Parathyroid adenoma (tissue), 2 donors: ENCODE measurements at regions not wholly inside any gene's neighbourhood (a gene's known extent, or its start where the extent isn't known, plus 50 kb on each side); places are given as distances from the start of the nearest gene placed in this dataset.
"Not testable (repeated sequence)": the region's sequence is repeated elsewhere in the genome, so short reads cannot be mapped to it uniquely, and the experiment has no call there.

Experiments used
- H2AFZ ChIP-seq: fragments of 300-600 bp; sonication (generic); one replicate; pipeline ENCODE4 v1.7.0; 2017; ENCODE audit warnings: antibody characterized with exemption, mild to moderate bottlenecking
- H3K27ac ChIP-seq: fragments of 300-600 bp; sonication (generic); one replicate; pipeline ENCODE4 v1.7.0; 2017
- H3K27me3 ChIP-seq: fragments of 300-600 bp; sonication (generic); one replicate; pipeline ENCODE4 v1.7.0; 2017; ENCODE audit warnings: low read length; ENCODE audit not compliant: control insufficient read depth, insufficient read depth
- H3K36me3 ChIP-seq: fragments of 300-600 bp; sonication (generic); one replicate; pipeline ENCODE4 v1.7.0; 2017; ENCODE audit warnings: low read length; ENCODE audit not compliant: control insufficient read depth, insufficient read depth
- H3K4me1 ChIP-seq: fragments of 300-600 bp; sonication (generic); one replicate; pipeline ENCODE4 v1.7.0; 2017; ENCODE audit warnings: control low read depth
- H3K4me2 ChIP-seq: fragments of 300-600 bp; sonication (generic); one replicate; pipeline ENCODE4 v1.7.0; 2017; ENCODE audit warnings: low read length
- H3K4me3 ChIP-seq: fragments of 300-600 bp; sonication (generic); one replicate; pipeline ENCODE4 v1.7.0; 2017; ENCODE audit warnings: low read depth, low read length
- H3K79me2 ChIP-seq: fragments of 300-600 bp; sonication (generic); one replicate; pipeline ENCODE4 v1.7.0; 2017; ENCODE audit warnings: control low read depth
- H3K9ac ChIP-seq: fragments of 300-600 bp; sonication (generic); one replicate; pipeline ENCODE4 v1.7.0; 2017; ENCODE audit warnings: mild to moderate bottlenecking
- H3K9me3 ChIP-seq: fragments of 300-600 bp; sonication (generic); one replicate; pipeline ENCODE4 v1.7.0; 2017; ENCODE audit warnings: low read length; ENCODE audit not compliant: control insufficient read depth
- TF ChIP-seq, protein P1 (sequence below): fragments of 300-600 bp; sonication (generic); IDR thresholded peaks from one replicate; pipeline ENCODE4 v1.7.0; 2017; ENCODE audit warnings: antibody characterized with exemption, mild to moderate bottlenecking
- donor health status: primary hyperparathyroidism.

DNA sequence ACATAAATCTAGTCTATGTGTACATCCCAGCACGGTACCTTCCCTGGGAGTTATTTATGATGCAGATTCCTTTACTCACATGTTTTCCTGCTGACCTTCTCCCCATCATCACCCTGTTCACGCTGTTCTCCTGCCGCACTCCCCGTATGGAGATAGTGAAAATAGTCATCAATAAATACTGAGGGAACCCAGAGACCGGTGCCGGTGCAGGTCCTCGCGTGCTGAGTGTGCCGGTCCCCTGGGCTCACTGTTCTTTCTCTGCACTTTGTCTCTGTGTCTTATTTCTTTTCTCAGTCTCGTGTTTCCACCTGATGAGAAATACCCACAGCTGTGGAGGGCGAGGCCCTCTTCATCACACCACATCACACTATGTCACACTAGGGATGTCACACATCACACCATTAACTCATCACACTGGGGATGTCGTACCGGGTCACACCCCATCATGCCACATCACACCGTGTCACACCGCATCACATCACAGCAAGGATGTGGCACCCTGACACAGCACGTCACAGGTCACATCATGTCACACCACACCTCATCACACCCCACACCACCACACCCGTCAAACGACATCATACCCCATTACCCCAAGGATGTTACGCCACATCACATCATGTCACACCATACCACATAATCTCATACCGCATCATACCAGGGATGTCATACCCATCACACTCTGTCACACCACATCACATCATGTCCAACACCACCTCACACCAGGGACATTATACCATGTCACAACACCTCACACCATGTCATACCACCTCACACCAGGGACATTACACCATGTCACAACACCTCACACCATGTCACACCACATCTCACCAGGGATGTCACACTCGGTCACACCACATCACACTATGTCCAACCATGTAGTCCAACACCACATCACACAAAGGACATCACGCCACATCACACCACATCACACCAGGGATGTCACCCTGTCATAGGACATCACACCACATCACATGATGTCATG, 207.0 kb downstream of the TMEM121 start:
- H3K4me3 ChIP-seq: no peak overlapping the region
- no peak overlapping the region for H3K27ac ChIP-seq
- H3K36me3 ChIP-seq: no peaks in the 10 kb centered on the region
- no peak overlapping the region for H2AFZ ChIP-seq
- H3K4me2 ChIP-seq: no peak overlapping the region
- H3K9ac ChIP-seq: no peak overlapping the region
- no peaks in the 10 kb centered on the region for H3K9me3 ChIP-seq
- H3K4me1 ChIP-seq: no peaks in the 10 kb centered on the region
- no peaks in the 10 kb centered on the region for H3K27me3 ChIP-seq
- no peaks in the 10 kb centered on the region for H3K79me2 ChIP-seq
- TF ChIP-seq, protein P1, sequence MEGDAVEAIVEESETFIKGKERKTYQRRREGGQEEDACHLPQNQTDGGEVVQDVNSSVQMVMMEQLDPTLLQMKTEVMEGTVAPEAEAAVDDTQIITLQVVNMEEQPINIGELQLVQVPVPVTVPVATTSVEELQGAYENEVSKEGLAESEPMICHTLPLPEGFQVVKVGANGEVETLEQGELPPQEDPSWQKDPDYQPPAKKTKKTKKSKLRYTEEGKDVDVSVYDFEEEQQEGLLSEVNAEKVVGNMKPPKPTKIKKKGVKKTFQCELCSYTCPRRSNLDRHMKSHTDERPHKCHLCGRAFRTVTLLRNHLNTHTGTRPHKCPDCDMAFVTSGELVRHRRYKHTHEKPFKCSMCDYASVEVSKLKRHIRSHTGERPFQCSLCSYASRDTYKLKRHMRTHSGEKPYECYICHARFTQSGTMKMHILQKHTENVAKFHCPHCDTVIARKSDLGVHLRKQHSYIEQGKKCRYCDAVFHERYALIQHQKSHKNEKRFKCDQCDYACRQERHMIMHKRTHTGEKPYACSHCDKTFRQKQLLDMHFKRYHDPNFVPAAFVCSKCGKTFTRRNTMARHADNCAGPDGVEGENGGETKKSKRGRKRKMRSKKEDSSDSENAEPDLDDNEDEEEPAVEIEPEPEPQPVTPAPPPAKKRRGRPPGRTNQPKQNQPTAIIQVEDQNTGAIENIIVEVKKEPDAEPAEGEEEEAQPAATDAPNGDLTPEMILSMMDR: no peak

DNA sequence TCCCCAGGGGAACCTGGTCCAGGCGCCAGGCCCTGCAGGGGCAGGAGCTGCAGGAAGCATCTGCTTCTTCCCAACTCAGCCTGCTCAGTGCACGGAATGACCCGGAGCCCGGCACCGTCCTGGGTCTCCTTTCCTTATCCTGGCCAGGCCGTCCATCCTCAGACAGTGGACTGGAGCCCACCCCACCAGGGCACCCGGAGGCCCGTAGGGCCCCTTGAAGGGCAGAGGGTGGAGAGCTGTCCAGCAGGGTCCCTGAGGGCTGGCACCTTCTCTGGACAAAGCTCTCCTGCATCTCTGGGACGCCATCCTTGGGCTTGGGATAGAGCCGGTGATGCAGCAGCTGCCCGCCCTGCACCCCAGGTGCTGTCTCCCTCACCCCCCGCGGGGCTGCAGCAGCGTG, 207.9 kb downstream of the TMEM121 start:
- H3K79me2 ChIP-seq, H3K4me1 ChIP-seq, H3K27ac ChIP-seq, H3K36me3 ChIP-seq, H3K9me3 ChIP-seq, H3K9ac ChIP-seq, H2AFZ ChIP-seq, H3K27me3 ChIP-seq, H3K4me2 ChIP-seq, H3K4me3 ChIP-seq: not testable (repeated sequence)

DNA sequence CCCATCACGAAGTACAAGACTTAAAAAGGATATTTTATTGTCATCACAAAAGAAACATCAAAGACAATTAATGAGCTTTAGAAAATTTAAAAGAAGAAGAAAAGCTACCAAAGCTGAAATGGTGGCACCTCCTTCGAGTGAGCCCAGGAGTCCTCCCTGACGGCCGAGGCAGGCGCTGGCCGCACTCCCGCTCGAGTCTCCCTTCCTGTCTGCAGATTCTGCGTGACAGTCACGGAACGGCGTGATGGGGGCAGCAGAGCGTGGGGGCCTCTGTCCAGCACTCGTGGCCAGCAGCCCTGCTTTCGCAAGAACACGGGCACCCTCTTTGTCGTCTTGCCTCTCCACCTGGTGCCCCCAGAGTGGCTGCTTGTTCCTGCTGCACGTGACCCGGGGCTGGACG, 209.9 kb downstream of the TMEM121 start:
- H3K79me2 ChIP-seq, H3K9me3 ChIP-seq, H3K4me3 ChIP-seq, H2AFZ ChIP-seq, H3K36me3 ChIP-seq, H3K9ac ChIP-seq, H3K4me1 ChIP-seq, H3K27me3 ChIP-seq, H3K27ac ChIP-seq, H3K4me2 ChIP-seq: not testable (repeated sequence)

DNA sequence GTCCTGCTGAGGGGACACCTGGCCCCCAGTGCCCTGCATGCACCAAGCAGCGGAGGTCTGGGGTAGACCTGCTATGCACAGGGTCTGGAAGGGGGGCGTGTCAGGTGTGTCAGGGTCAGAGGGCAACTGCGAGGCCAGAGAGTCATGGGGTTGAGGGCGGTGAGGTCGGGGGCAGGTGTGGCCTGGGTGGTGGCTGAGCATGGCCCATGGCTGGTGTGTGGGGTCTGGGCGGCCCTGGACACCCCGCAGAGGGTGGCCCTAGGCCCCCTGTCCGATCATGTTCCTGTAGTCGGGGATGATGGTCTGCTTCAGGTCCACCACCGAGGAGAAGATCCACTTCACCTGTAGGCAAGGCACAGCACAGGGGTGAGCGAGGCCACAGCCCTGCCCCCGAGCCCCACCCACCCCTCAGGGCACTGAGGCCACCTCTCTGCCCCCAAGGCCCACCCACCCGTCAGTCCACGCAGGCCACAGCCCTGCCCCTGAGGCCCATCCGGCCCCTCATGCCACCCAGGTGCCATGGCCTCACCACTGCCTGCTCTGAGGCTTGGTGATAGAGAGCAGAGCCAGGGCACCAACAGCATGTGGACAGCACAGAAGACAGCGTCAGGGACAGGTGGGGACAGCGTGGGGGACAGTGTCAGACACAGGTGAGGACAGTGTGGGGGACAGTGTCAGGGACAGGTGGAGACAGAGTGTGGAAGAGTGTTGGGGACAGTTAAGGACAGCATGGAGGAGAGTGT, 211.3 kb downstream of the TMEM121 start:
- no peak overlapping the region for H3K4me2 ChIP-seq
- H3K4me3 ChIP-seq: no peak overlapping the region
- H3K27me3 ChIP-seq: no peaks in the 10 kb centered on the region
- H3K9me3 ChIP-seq: no peaks in the 10 kb centered on the region
- no peak overlapping the region for H3K9ac ChIP-seq
- H3K79me2 ChIP-seq: no peaks in the 10 kb centered on the region
- H2AFZ ChIP-seq: no peak overlapping the region
- TF ChIP-seq, protein P1: no peak
- no peaks in the 10 kb centered on the region for H3K36me3 ChIP-seq
- no peaks in the 10 kb centered on the region for H3K4me1 ChIP-seq
- H3K27ac ChIP-seq: no peak overlapping the region

GRCh38 chr14:105738638-105739037, 212.3 kb downstream of the TMEM121 start:
- no peaks in the 10 kb centered on the region for H3K9me3 ChIP-seq
- no peak overlapping the region for H3K4me3 ChIP-seq
- no peak overlapping the region for H2AFZ ChIP-seq
- H3K27ac ChIP-seq: no peak overlapping the region
- no peaks in the 10 kb centered on the region for H3K27me3 ChIP-seq
- no peaks in the 10 kb centered on the region for H3K36me3 ChIP-seq
- H3K4me2 ChIP-seq: no peak overlapping the region
- H3K79me2 ChIP-seq: no peaks in the 10 kb centered on the region
- no peak overlapping the region for H3K9ac ChIP-seq
- TF ChIP-seq, protein P1: no peak
- no peaks in the 10 kb centered on the region for H3K4me1 ChIP-seq
